ENCODE measurements at regions not wholly inside any gene's neighbourhood (a gene's known extent, or its start where the extent isn't known, plus 50 kb on each side); places are given as distances from the start of the nearest gene placed in this dataset.

DNA sequence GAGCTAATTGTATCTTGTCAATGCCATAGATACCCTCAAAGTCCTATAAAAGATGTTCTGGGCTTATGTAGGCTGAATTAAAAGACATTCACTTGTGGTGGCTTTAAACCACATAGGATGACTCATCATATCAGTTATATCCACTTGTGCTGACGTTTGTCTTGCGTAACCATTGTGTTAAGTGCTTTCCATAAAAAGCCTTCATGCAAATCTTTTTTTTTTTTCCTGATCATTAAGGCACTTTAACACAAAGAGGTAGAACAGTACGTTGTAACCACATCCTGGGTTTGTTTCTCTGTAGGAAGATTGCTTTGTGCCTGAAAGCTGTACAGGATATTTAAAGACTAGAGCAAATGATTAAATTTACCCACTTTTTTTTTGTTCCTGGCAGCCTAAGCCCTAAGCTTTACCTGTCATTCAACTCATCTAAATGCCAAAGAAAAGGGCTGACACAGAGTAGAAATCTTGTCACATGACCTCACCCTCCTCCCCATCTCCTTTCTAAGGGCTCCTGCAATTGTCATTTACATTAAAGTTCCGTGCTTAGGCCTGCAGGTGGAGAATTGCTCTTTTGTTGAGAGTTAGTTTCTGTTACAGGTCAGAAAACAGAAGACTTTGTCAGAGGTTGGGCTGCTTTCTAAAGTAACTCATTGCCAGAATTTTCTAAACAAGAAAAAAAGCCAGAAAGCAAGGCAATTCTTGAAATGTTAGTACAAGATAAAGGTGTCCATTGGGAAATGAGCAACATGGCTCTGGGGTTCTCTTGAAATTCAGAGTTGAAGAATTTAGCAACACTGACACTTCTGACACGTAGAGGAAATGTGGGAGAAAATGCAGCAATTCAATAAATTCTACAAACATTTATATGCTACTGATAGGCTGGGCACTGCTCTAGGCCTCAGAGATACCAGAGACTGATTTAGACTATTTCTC lies 555.6 kb downstream of the PPARGC1A start:
- H3K27ac ChIP-seq (replicated peaks in 1 of 4) = no peak overlapping the region
- H3K4me3 ChIP-seq = no peak overlapping the region
- TF ChIP-seq, protein P1, sequence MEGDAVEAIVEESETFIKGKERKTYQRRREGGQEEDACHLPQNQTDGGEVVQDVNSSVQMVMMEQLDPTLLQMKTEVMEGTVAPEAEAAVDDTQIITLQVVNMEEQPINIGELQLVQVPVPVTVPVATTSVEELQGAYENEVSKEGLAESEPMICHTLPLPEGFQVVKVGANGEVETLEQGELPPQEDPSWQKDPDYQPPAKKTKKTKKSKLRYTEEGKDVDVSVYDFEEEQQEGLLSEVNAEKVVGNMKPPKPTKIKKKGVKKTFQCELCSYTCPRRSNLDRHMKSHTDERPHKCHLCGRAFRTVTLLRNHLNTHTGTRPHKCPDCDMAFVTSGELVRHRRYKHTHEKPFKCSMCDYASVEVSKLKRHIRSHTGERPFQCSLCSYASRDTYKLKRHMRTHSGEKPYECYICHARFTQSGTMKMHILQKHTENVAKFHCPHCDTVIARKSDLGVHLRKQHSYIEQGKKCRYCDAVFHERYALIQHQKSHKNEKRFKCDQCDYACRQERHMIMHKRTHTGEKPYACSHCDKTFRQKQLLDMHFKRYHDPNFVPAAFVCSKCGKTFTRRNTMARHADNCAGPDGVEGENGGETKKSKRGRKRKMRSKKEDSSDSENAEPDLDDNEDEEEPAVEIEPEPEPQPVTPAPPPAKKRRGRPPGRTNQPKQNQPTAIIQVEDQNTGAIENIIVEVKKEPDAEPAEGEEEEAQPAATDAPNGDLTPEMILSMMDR (IDR thresholded peaks at IDR 0.05) = peak in 1 of 3 experiments; percentile 9
- TF ChIP-seq POLR2A (IDR thresholded peaks at IDR 0.05; ENCODE audit: low read depth) = no peak
- no peaks in the 10 kb centered on the region for H3K27me3 ChIP-seq
- peaks cover 0 to 12% (median 5%) of the 10 kb centered on the region in 4 donors for H3K4me1 ChIP-seq
- DNase-seq (ENCODE audit: extremely low spot score) = no peak
- intact Hi-C loops (cut with DNase I) = no loop called here
- no peaks in the 10 kb centered on the region for H3K9me3 ChIP-seq
- H3K36me3 ChIP-seq = no peaks in the 10 kb centered on the region
- WGBS = 45% methylated on average over 5 of the region's 5 CpGs

DNA sequence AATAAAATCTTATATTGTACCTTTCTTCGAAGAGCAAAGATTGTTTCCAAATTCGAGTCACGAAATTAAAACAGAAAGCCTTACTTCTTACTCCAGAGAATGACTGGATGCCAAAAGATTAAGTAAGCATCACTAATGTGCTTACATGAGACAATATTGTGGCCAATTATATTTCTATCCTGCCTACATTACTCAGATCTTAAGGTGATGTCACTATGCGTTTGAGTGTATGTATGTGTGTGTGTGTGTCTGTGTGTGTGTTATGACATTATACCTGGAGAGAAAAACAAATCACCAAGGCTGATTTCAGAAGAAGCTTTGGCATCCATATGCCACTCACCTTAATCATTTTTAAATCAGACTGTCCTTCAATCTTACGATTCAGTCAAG lies 556.3 kb downstream of the PPARGC1A start:
- Histone ChIP-seq H3K36me3 (no peaks in the 10 kb centered on the region), H3K27ac (replicated peaks in 1 of 4) (no peak overlapping the region), H3K4me3 (no peak overlapping the region), H3K27me3 (no peaks in the 10 kb centered on the region), H3K4me1 (peaks cover 0 to 12% (median 5%) of the 10 kb centered on the region in 4 donors), H3K9me3 (no peaks in the 10 kb centered on the region)
- intact Hi-C loops (cut with DNase I) = no loop called here
- TF ChIP-seq EP300 (IDR thresholded peaks at IDR 0.05) (no peak), POLR2A (IDR thresholded peaks at IDR 0.05; ENCODE audit: low read depth) (no peak), POLR2AphosphoS5 (IDR thresholded peaks at IDR 0.05) (no peak)
- TF ChIP-seq, protein P1 (IDR thresholded peaks at IDR 0.05) = no peak
- WGBS = 73% methylated on average over 5 of the region's 5 CpGs
- no peak for DNase-seq (ENCODE audit: extremely low spot score)

DNA sequence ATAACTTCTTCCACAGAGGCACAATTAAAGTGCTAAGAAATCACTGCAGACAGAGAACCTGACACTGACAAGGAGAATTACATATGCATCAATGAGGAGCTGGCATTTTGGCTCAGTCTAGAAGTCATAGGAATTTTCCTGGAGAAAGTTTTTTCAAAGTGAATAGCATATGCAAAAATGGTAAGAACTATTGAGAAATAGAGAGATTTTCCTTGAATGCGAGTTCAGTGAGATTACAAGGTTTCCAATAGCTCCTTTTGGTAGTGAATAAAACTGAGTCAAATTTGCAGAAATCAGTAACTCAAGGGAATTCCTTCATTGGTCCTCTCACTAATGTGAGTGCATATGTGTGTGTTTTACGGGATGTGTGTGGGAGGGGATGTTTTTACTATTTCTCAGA lies 557.5 kb downstream of the PPARGC1A start:
- no peak overlapping the region for H3K4me3 ChIP-seq
- H3K4me1 ChIP-seq = peaks cover 0 to 12% (median 5%) of the 10 kb centered on the region in 4 donors
- H3K27ac ChIP-seq (replicated peaks in 1 of 4) = no peak overlapping the region
- intact Hi-C loops (cut with DNase I) = no loop called here
- DNase-seq (ENCODE audit: extremely low spot score) = no peak
- TF ChIP-seq EP300 (IDR thresholded peaks at IDR 0.05) (no peak), POLR2A (IDR thresholded peaks at IDR 0.05; ENCODE audit: low read depth) (no peak), POLR2AphosphoS5 (IDR thresholded peaks at IDR 0.05) (no peak)
- TF ChIP-seq, protein P1 (IDR thresholded peaks at IDR 0.05) = no peak
- 75% methylated on average over 2 of the region's 2 CpGs for WGBS
- H3K36me3 ChIP-seq = no peaks in the 10 kb centered on the region
- no peaks in the 10 kb centered on the region for H3K9me3 ChIP-seq
- no peaks in the 10 kb centered on the region for H3K27me3 ChIP-seq

DNA sequence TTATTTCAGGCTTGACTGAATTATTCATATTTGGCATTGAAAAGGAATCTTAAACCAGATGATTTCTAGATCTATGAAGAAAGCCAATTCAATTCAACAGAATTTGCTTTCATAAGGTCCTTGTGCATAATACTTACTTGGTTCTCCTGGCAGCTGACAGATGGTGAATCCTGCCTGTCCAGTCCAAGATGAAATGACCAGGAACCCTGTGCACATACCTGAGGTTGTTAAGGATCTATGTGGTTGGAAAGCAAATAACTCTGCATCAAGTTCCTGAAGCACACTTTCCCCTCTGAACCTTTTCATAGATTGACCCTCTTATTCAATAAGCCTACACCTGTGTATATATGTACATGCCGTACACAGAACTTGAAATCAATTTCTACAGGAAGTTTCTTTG lies 562.7 kb downstream of the PPARGC1A start:
- no peaks in the 10 kb centered on the region for H3K4me1 ChIP-seq
- no peaks in the 10 kb centered on the region for H3K9me3 ChIP-seq
- H3K4me3 ChIP-seq = no peak overlapping the region
- no peaks in the 10 kb centered on the region for H3K27me3 ChIP-seq
- TF ChIP-seq, protein P1 (IDR thresholded peaks at IDR 0.05) = no peak
- TF ChIP-seq POLR2A (IDR thresholded peaks at IDR 0.05; ENCODE audit: low read depth) = no peak
- TF ChIP-seq EP300 (IDR thresholded peaks at IDR 0.05) = no peak
- TF ChIP-seq POLR2AphosphoS5 (IDR thresholded peaks at IDR 0.05) = no peak
- DNase-seq (ENCODE audit: extremely low spot score) = no peak
- no peaks in the 10 kb centered on the region for H3K36me3 ChIP-seq
- no peak overlapping the region for H3K27ac ChIP-seq (replicated peaks in 1 of 4)
- WGBS = 86% methylated on average over 1 of the region's 1 CpG
- intact Hi-C loops (cut with DNase I) = no loop called here

Measured in esophagus muscularis mucosa (tissue), 4 donors.